ENCODE measurements at regions not wholly inside any gene's neighbourhood (a gene's known extent, or its start where the extent isn't known, plus 50 kb on each side); places are given as distances from the start of the nearest gene placed in this dataset.

- H3K27ac ChIP-seq, result no peak overlapping the region
- intact Hi-C loops (cut with DNase I; ENCODE audit: low total_unique reads), result no loop called here
- H3K4me1 ChIP-seq, result no peaks in the 10 kb centered on the region
- H3K4me3 ChIP-seq, result no peak overlapping the region
- WGBS, 5 donors, result 81 to 91% (median 90%) methylated on average over 2 of the region's 2 CpGs
- TF ChIP-seq CTCF (IDR thresholded peaks at IDR 0.05 in 8 of 11, conservative IDR thresholded peaks at IDR 0.05 in 3 of 11) (no peak), POLR2AphosphoS5 (IDR thresholded peaks at IDR 0.05) (no peak)
- no peaks in the 10 kb centered on the region for H3K36me3 ChIP-seq
- no peak for DNase-seq
- peaks cover 0 to 16% (median 0%) of the 10 kb centered on the region in 7 donors for H3K27me3 ChIP-seq (replicated peaks in 1 of 7)
- H3K9me3 ChIP-seq, result no peaks in the 10 kb centered on the region
Measured at GRCh38 chr18:32545631-32546030, 74.9 kb upstream of the GAREM1 start.

- no peak for TF ChIP-seq CTCF (IDR thresholded peaks at IDR 0.05 in 8 of 11, conservative IDR thresholded peaks at IDR 0.05 in 3 of 11)
- TF ChIP-seq POLR2A (IDR thresholded peaks at IDR 0.05), result no peak
- TF ChIP-seq POLR2AphosphoS5 (IDR thresholded peaks at IDR 0.05), result no peak
- intact Hi-C loops (cut with DNase I; ENCODE audit: low total_unique reads), result no loop called here
- H3K9me3 ChIP-seq, result no peaks in the 10 kb centered on the region
- 73 to 90% (median 85%) methylated on average over 1 of the region's 1 CpG for WGBS, 5 donors
- H3K27ac ChIP-seq, result no peak overlapping the region
- no peak overlapping the region for H3K4me3 ChIP-seq
- H3K27me3 ChIP-seq (replicated peaks in 1 of 7), result peaks cover 0 to 16% (median 0%) of the 10 kb centered on the region in 7 donors
- no peaks in the 10 kb centered on the region for H3K4me1 ChIP-seq
- H3K36me3 ChIP-seq, result no peaks in the 10 kb centered on the region
- no peak for DNase-seq
Measured at GRCh38 chr18:32544088-32544487, 73.4 kb upstream of the GAREM1 start.

- Histone ChIP-seq H3K4me3 (no peak overlapping the region), H3K4me1 (no peaks in the 10 kb centered on the region), H3K9me3 (no peaks in the 10 kb centered on the region), H3K36me3 (no peaks in the 10 kb centered on the region), H3K27ac (no peak overlapping the region), H3K27me3 (replicated peaks in 1 of 7) (peaks cover 0 to 16% (median 0%) of the 10 kb centered on the region in 7 donors)
- no peak for DNase-seq
- intact Hi-C loops (cut with DNase I; ENCODE audit: low total_unique reads), result no loop called here
- no peak for TF ChIP-seq CTCF (IDR thresholded peaks at IDR 0.05 in 8 of 11, conservative IDR thresholded peaks at IDR 0.05 in 3 of 11)
- no peak for TF ChIP-seq POLR2A (IDR thresholded peaks at IDR 0.05)
- TF ChIP-seq POLR2AphosphoS5 (IDR thresholded peaks at IDR 0.05), result no peak
- 60 to 74% (median 64%) methylated on average over 5 of the region's 5 CpGs for WGBS, 5 donors
Measured at GRCh38 chr18:32542221-32542798, 71.6 kb upstream of the GAREM1 start.

GRCh38 chr18:32530947-32531651, 60.4 kb upstream of the GAREM1 start:
- H3K9me3 ChIP-seq, result no peaks in the 10 kb centered on the region
- no peak for TF ChIP-seq POLR2A (IDR thresholded peaks at IDR 0.05)
- TF ChIP-seq POLR2AphosphoS5 (IDR thresholded peaks at IDR 0.05), result no peak
- TF ChIP-seq CTCF (IDR thresholded peaks at IDR 0.05 in 8 of 11, conservative IDR thresholded peaks at IDR 0.05 in 3 of 11), result no peak
- no peaks in the 10 kb centered on the region for H3K36me3 ChIP-seq
- intact Hi-C loops (cut with DNase I; ENCODE audit: low total_unique reads), result no loop called here
- H3K27me3 ChIP-seq (replicated peaks in 1 of 7), result no peaks in the 10 kb centered on the region
- no peaks in the 10 kb centered on the region for H3K4me1 ChIP-seq
- WGBS, 5 donors, result 36 to 51% (median 40%) methylated on average over 3 of the region's 3 CpGs
- no peak for DNase-seq
- H3K4me3 ChIP-seq, result no peak overlapping the region
- H3K27ac ChIP-seq, result no peak overlapping the region

Data from spleen (tissue), 11 donors.